Central memory CD8-positive, alpha-beta T cell (primary cell): ENCODE measurements at regions not wholly inside any gene's neighbourhood (a gene's known extent, or its start where the extent isn't known, plus 50 kb on each side); places are given as distances from the start of the nearest gene placed in this dataset.
"Not testable (repeated sequence)": the region's sequence is repeated elsewhere in the genome, so short reads cannot be mapped to it uniquely, and the experiment has no call there.

Experiments used
- ATAC-seq: fragments of 150-1000 bp; cut with Tn5 transposase; replicated peaks from 2 replicates; pipeline ENCODE4 v1.10.0; 2022; ENCODE audit warnings: mild to moderate bottlenecking, moderate FRiP score, moderate number of reproducible peaks; ENCODE audit not compliant: poor library complexity, severe bottlenecking; ENCODE audit errors: extremely low read depth
- DNase-seq, 2 donors: peaks; one replicate each; pipeline ENCODE4 v3.0.0; 2021; ENCODE audit warnings: low spot score in 2 of 2
- H3K27ac Mint-ChIP-seq: one replicate; pipeline ENCODE4 v1.8.0; 2022; ENCODE audit warnings: low read depth, mild to moderate bottlenecking, moderate library complexity, mixed read lengths
- H3K27me3 Mint-ChIP-seq: one replicate; pipeline ENCODE4 v1.8.0; 2022; ENCODE audit warnings: mixed read lengths
- H3K36me3 Mint-ChIP-seq: one replicate; pipeline ENCODE4 v1.8.0; 2022; ENCODE audit warnings: mild to moderate bottlenecking, moderate library complexity, mixed read lengths; ENCODE audit not compliant: insufficient read depth
- H3K4me1 Mint-ChIP-seq: one replicate; pipeline ENCODE4 v1.8.0; 2022; ENCODE audit warnings: mixed read lengths
- H3K4me3 Mint-ChIP-seq: one replicate; pipeline ENCODE4 v1.8.0; 2022; ENCODE audit warnings: mild to moderate bottlenecking, moderate library complexity, mixed read lengths
- H3K9me3 Mint-ChIP-seq: one replicate; pipeline ENCODE4 v1.8.0; 2022; ENCODE audit warnings: mixed read lengths

GRCh38 chr16:65260746-65261145 is 138.9 kb upstream of the CDH11 start:
- H3K9me3 Mint-ChIP-seq: peaks cover 25% of the 10 kb centered on the region
- no peak overlapping the region for H3K4me3 Mint-ChIP-seq
- no peaks in the 10 kb centered on the region for H3K4me1 Mint-ChIP-seq
- ATAC-seq (no peak), DNase-seq (no peak)
- H3K36me3 Mint-ChIP-seq: no peaks in the 10 kb centered on the region
- no peak overlapping the region for H3K27ac Mint-ChIP-seq
- H3K27me3 Mint-ChIP-seq: no peaks in the 10 kb centered on the region

GRCh38 chr16:65254144-65254543 is 132.3 kb upstream of the CDH11 start:
- Mint-ChIP-seq H3K36me3 (no peaks in the 10 kb centered on the region), H3K9me3 (peaks cover 14% of the 10 kb centered on the region), H3K4me1 (no peaks in the 10 kb centered on the region), H3K27me3 (no peaks in the 10 kb centered on the region), H3K4me3 (no peak overlapping the region), H3K27ac (no peak overlapping the region)
- no peak for DNase-seq
- ATAC-seq: no peak

GRCh38 chr16:65249768-65250167 is 127.9 kb upstream of the CDH11 start:
- no peaks in the 10 kb centered on the region for H3K36me3 Mint-ChIP-seq
- H3K4me3 Mint-ChIP-seq: no peak overlapping the region
- H3K27ac Mint-ChIP-seq: no peak overlapping the region
- H3K4me1 Mint-ChIP-seq: no peaks in the 10 kb centered on the region
- peaks cover 22% of the 10 kb centered on the region for H3K9me3 Mint-ChIP-seq
- no peaks in the 10 kb centered on the region for H3K27me3 Mint-ChIP-seq
- ATAC-seq (no peak), DNase-seq (no peak)

- DNase-seq (no peak), ATAC-seq (no peak)
- Mint-ChIP-seq H3K27me3 (no peaks in the 10 kb centered on the region), H3K4me1 (no peaks in the 10 kb centered on the region), H3K9me3 (peaks cover 32% of the 10 kb centered on the region), H3K36me3 (no peaks in the 10 kb centered on the region), H3K27ac (no peak overlapping the region), H3K4me3 (no peak overlapping the region)
These were observed 122.9 kb upstream of the CDH11 start for GRCh38 chr16:65244787-65245186.

- DNase-seq (no peak), ATAC-seq (no peak)
- Mint-ChIP-seq H3K27me3 (no peaks in the 10 kb centered on the region), H3K4me3 (no peak overlapping the region), H3K27ac (no peak overlapping the region), H3K9me3 (peaks cover 36% of the 10 kb centered on the region), H3K4me1 (no peaks in the 10 kb centered on the region), H3K36me3 (no peaks in the 10 kb centered on the region)
These were observed 113.7 kb upstream of the CDH11 start for GRCh38 chr16:65235339-65236177.

- not testable (repeated sequence) for H3K4me1 Mint-ChIP-seq, H3K27ac Mint-ChIP-seq, H3K4me3 Mint-ChIP-seq, H3K36me3 Mint-ChIP-seq, DNase-seq, H3K27me3 Mint-ChIP-seq, ATAC-seq
- peaks cover 29% of the 10 kb centered on the region for H3K9me3 Mint-ChIP-seq
These were observed 113.0 kb upstream of the CDH11 start for GRCh38 chr16:65234721-65235320.

- no peak for ATAC-seq
- DNase-seq: no peak
- Mint-ChIP-seq H3K9me3 (peaks cover 38% of the 10 kb centered on the region), H3K4me3 (no peak overlapping the region), H3K4me1 (no peaks in the 10 kb centered on the region), H3K36me3 (no peaks in the 10 kb centered on the region), H3K27ac (no peak overlapping the region), H3K27me3 (no peaks in the 10 kb centered on the region)
These were observed 107.4 kb upstream of the CDH11 start for GRCh38 chr16:65229191-65229662.

- ATAC-seq (no peak), DNase-seq (no peak)
- no peak overlapping the region for H3K4me3 Mint-ChIP-seq
- no peaks in the 10 kb centered on the region for H3K4me1 Mint-ChIP-seq
- H3K27me3 Mint-ChIP-seq: no peaks in the 10 kb centered on the region
- no peak overlapping the region for H3K27ac Mint-ChIP-seq
- no peaks in the 10 kb centered on the region for H3K36me3 Mint-ChIP-seq
- peaks cover 34% of the 10 kb centered on the region for H3K9me3 Mint-ChIP-seq
These were observed 105.4 kb upstream of the CDH11 start for GRCh38 chr16:65227150-65227835.

GRCh38 chr16:65226077-65226476 is 104.2 kb upstream of the CDH11 start:
- Mint-ChIP-seq H3K4me3 (no peak overlapping the region), H3K36me3 (no peaks in the 10 kb centered on the region), H3K27me3 (no peaks in the 10 kb centered on the region), H3K4me1 (no peaks in the 10 kb centered on the region), H3K9me3 (peaks cover 23% of the 10 kb centered on the region), H3K27ac (no peak overlapping the region)
- DNase-seq (no peak), ATAC-seq (no peak)

GRCh38 chr16:65225488-65225887 is 103.6 kb upstream of the CDH11 start:
- H3K27ac Mint-ChIP-seq: no peak overlapping the region
- no peak overlapping the region for H3K4me3 Mint-ChIP-seq
- H3K4me1 Mint-ChIP-seq: no peaks in the 10 kb centered on the region
- ATAC-seq: no peak
- H3K9me3 Mint-ChIP-seq: peaks cover 23% of the 10 kb centered on the region
- H3K27me3 Mint-ChIP-seq: no peaks in the 10 kb centered on the region
- no peaks in the 10 kb centered on the region for H3K36me3 Mint-ChIP-seq
- DNase-seq: no peak

- Mint-ChIP-seq H3K9me3 (peaks cover 23% of the 10 kb centered on the region), H3K4me1 (no peaks in the 10 kb centered on the region), H3K4me3 (no peak overlapping the region), H3K36me3 (no peaks in the 10 kb centered on the region), H3K27me3 (no peaks in the 10 kb centered on the region), H3K27ac (no peak overlapping the region)
- ATAC-seq (no peak), DNase-seq (no peak)
These were observed 103.1 kb upstream of the CDH11 start for GRCh38 chr16:65224994-65225393.

GRCh38 chr16:65224471-65224870 is 102.6 kb upstream of the CDH11 start:
- no peak overlapping the region for H3K4me3 Mint-ChIP-seq
- no peaks in the 10 kb centered on the region for H3K36me3 Mint-ChIP-seq
- peaks cover 23% of the 10 kb centered on the region for H3K9me3 Mint-ChIP-seq
- no peaks in the 10 kb centered on the region for H3K4me1 Mint-ChIP-seq
- no peaks in the 10 kb centered on the region for H3K27me3 Mint-ChIP-seq
- DNase-seq (no peak), ATAC-seq (no peak)
- H3K27ac Mint-ChIP-seq: no peak overlapping the region

GRCh38 chr16:65223335-65223734 is 101.5 kb upstream of the CDH11 start:
- H3K4me1 Mint-ChIP-seq: no peaks in the 10 kb centered on the region
- no peaks in the 10 kb centered on the region for H3K36me3 Mint-ChIP-seq
- H3K27ac Mint-ChIP-seq: no peak overlapping the region
- peaks cover 17% of the 10 kb centered on the region for H3K9me3 Mint-ChIP-seq
- ATAC-seq: no peak
- H3K4me3 Mint-ChIP-seq: no peak overlapping the region
- no peaks in the 10 kb centered on the region for H3K27me3 Mint-ChIP-seq
- DNase-seq: no peak
